HEK293T (cell line): ENCODE measurements at regions not wholly inside any gene's neighbourhood (a gene's known extent, or its start where the extent isn't known, plus 50 kb on each side); places are given as distances from the start of the nearest gene placed in this dataset.

Experiments
- CTBP1 ChIP-seq: fragments of 450-650 bp; IDR thresholded peaks from 2 replicates; pipeline ENCODE4 v1.6.1; 2016; ENCODE audit warnings: borderline replicate concordance
- ELF4 ChIP-seq: fragments of 450-650 bp; IDR thresholded peaks from 2 replicates; pipeline ENCODE4 v1.6.1; 2017; ENCODE audit warnings: antibody characterized with exemption
- FOXM1 ChIP-seq: fragments of 450-650 bp; IDR thresholded peaks from 2 replicates; pipeline ENCODE4 v1.6.1; 2017; ENCODE audit warnings: mild to moderate bottlenecking, borderline replicate concordance
- NFRKB ChIP-seq: fragments of 450-650 bp; IDR thresholded peaks from 2 replicates; pipeline ENCODE4 v1.6.1; 2016; ENCODE audit warnings: mild to moderate bottlenecking, moderate library complexity
- PKNOX1 ChIP-seq: fragments of 450-650 bp; IDR thresholded peaks from 2 replicates; pipeline ENCODE4 v1.6.1; 2016
- SP1 ChIP-seq: fragments of 450-650 bp; IDR thresholded peaks from 2 replicates; pipeline ENCODE4 v1.6.1; 2017
- ZNF384 ChIP-seq: fragments of 450-650 bp; IDR thresholded peaks from 2 replicates; pipeline ENCODE4 v1.6.1; 2016

GRCh38 chr10:36091007-36091406, 448.9 kb upstream of the FZD8 start:
- TF ChIP-seq ZNF384 (no peak), FOXM1 (no peak), PKNOX1 (no peak), NFRKB (no peak), SP1 (no peak), CTBP1 (no peak), ELF4 (no peak)
